HG02885 (cell line): ENCODE measurements at regions not wholly inside any gene's neighbourhood (a gene's known extent, or its start where the extent isn't known, plus 50 kb on each side); places are given as distances from the start of the nearest gene placed in this dataset.

Experiments
- ATAC-seq: cut with Tn5 transposase; IDR thresholded peaks from one replicate; pipeline ENCODE4 v1.9.1; 2021; ENCODE audit warnings: mild to moderate bottlenecking; ENCODE audit not compliant: unreplicated experiment, poor library complexity

DNA sequence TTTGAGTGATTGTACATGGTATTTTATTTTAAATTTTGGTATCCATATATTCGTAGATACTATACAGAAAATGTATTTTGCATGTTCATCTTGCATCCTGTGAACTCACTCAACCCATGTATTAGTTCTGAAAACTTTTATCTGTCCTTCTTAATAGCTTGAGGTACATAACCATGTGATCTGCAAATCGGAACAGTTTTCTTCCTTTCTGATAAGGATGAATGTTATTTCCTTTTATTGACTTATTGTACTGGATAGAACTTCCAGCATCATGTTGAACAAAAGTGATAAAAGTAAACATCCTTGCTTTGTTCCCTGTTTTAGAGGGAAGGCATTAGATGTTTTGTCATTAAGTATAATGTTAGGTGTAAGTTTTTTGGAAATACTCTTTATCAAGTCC is 554.7 kb downstream of the GALR1 start:
- ATAC-seq: no peak

DNA sequence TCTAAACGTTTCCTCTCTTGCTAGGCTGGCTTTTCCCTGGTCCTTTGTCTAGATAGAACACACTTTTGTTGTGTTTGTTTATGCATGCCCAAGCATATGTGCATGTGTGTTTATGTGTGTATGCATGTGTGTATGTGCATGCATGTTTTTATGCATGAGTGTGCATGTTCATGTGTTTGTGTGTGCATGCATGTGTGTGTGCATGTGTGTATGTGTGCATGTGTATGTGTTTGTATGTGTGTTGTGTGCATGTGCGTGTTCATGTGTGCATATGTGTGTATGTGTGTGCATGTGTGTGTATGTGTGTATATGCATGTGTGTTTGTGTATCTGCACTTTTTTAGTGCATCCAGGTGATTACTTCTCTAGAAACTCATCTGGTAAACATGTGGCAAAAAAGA is 558.0 kb downstream of the GALR1 start:
- no peak for ATAC-seq

DNA sequence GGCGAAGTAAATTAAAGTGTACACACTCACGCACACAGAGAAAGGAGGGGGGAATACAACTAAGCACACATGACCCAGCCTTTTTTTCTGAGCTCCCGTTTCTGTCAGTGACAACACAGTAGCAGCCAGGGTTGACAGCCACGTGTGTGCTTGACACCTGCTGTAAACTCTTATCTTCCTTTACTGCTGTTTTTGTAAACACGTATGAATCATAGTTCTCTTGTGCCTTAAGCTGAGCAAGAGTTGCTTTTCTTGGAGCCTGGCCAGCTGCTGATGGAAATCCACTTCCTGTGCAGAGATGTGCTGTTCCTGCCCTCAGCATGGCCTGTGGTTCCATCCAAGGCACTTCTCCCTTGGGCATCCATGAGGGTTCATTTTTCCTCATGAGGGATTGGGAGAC is 561.9 kb downstream of the GALR1 start:
- ATAC-seq: no peak

DNA sequence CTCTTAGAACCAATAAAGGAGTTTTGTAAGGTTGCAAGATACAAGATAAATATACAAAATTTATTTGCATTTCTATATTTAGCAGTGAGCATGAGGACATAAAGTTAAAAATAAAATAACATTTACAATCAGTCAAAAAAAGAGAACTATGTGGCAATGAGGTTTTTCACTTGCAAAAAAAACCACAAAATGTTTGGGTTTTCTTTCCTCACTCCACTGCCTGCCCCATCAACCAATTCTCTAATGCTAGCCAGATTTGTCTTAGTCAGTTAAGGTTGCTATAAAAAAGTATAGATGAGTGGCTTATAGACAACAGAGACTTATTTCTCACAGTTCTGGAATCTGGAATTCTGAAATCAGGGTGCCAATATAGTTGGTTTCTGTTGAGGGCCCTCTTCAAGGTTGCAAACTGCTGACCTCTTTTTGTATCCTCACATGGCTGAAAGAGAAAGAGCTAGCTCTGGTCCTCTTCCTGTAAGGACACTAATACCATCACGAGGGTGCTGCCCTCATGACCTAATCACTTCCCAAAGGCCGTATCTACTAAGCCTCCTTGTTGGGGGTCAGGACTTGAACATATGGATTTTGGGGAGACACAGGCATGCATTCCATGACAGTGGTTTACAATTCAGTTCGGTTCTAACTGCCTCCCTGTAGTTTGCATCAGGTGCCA is 566.2 kb downstream of the GALR1 start:
- no peak for ATAC-seq

DNA sequence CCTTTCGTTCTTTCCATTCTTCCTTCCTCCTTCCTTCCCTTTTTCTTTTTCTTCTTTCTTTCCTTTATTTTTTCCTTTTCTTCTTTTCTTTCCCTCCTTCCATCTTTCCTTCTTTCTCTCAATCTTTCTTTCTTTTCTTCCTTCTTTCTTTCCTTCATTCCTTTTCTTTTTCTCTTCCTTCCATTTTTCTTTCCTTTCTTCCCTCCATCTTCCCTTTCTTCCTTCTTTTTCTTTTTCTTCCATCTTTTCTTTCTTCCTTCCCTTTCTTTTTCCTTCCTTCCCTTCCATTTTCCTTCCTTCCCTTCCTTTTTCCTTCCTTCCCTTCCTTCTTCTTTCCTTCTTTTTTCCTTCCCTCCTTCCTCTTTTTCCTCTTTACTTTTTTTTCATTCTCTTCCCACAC is 568.7 kb downstream of the GALR1 start:
- no peak for ATAC-seq

DNA sequence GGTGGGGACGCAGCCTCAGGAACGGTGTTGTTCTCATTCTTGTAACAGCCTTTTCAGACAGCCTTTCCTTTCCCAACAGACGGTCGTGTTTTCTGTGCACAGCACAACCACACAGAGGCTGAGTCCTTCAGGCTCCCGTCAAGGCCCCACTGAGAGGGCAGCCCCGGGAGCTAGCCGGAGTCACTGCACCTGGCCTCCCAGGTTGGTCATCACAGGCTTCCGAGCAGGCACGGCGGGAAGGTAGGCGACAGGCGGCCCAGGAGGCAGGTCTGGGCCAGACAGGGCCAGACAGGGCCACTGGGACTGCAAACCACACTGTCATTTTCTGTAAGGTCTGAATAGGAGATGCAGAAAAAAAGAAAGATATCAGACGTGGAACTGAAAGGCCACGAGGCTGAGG is 570.8 kb downstream of the GALR1 start:
- no peak for ATAC-seq

DNA sequence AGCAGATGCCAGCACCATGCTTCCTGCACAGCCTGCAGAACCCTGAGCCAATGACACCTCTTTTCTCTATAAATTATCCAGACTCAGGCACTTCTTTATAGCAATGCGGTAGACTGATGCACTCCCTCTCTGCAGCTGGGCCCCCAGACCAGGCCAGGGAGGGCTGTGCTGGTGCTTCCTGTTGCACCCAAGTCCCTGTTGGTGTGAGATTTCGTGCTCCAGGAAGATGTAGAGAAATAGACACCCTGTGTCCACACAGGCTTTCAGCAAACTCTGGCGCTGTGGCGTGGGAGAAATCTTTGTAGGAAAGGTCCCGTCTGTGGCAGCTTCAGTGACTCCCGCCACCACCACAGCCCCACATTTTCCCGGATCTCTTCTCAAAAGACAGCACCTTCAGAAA is 572.2 kb downstream of the GALR1 start:
- no peak for ATAC-seq

DNA sequence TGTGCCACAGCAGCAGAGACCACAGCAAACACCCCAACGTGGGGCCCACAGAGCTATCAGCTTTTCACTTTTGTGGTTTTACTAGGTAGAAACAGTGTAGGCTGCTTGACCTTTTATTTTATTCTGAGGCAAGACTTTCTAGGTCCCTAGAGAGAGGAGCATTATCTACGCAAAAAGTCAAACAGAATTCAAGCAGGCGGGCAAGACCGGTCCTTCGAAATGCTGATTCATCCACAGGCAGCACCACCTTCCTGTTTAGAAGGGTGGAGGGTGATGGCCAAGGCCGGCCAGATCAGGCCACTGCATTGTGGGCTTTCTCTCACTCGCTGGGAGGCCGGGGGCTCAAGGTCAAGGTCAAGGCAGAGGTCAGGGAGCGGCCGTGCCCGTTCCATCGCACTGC is 573.0 kb downstream of the GALR1 start:
- ATAC-seq: no peak

DNA sequence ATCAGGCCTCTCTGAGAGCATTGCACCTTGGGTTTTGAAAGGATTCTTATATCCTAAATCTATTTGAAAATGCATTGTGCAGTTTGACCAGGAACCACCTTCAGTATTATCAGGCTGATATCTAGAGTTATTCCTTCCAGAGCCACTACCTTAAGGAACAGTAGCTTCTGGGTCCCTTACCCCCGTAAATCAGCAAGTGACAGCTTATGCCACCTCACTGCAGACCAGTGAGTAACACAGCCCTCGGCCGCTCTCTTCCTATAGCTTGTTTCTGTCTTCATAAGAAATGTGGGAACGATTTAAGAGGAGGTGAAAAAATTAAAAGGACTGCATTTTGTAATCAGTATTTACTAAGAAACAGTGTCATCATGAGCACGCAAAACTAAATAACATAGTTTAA is 584.2 kb downstream of the GALR1 start:
- no peak for ATAC-seq

DNA sequence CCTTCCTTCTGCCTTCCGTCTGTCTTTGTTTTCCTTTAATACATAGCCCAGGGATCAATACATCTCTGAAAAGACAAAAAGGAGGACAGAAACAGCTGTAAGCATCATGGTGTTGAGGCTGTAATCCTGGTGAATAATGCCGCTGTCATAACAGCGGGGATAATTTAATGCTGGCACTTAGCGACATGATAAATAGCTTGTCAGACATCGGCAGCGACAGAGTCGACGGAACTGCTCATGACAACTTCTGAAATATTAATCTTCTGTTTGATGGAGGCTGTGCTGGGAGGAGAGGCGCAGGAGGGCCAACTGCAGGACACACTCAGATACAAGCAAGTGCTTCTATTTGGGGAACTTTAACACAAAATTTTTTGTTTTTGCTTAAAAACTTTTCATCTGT is 602.2 kb downstream of the GALR1 start:
- no peak for ATAC-seq

DNA sequence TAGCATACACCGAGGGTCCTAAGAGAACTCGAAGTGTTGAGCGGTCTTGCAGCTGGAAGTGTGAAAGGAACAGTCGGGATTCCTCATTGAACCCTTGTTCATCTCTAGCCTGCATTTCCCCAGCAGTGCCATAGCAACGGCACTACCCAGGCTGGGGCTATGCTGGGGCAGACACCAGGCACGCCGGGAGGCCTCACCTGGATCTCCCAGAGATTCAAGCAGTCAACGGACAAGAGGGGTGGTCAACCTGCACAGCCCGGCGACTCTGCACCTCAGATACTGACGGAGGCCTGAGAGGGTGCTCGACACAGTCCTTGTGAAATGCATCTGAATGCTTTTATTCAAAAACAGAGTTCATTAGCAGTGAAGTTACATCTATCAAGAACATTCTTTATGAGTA is 604.2 kb downstream of the GALR1 start:
- no peak for ATAC-seq

DNA sequence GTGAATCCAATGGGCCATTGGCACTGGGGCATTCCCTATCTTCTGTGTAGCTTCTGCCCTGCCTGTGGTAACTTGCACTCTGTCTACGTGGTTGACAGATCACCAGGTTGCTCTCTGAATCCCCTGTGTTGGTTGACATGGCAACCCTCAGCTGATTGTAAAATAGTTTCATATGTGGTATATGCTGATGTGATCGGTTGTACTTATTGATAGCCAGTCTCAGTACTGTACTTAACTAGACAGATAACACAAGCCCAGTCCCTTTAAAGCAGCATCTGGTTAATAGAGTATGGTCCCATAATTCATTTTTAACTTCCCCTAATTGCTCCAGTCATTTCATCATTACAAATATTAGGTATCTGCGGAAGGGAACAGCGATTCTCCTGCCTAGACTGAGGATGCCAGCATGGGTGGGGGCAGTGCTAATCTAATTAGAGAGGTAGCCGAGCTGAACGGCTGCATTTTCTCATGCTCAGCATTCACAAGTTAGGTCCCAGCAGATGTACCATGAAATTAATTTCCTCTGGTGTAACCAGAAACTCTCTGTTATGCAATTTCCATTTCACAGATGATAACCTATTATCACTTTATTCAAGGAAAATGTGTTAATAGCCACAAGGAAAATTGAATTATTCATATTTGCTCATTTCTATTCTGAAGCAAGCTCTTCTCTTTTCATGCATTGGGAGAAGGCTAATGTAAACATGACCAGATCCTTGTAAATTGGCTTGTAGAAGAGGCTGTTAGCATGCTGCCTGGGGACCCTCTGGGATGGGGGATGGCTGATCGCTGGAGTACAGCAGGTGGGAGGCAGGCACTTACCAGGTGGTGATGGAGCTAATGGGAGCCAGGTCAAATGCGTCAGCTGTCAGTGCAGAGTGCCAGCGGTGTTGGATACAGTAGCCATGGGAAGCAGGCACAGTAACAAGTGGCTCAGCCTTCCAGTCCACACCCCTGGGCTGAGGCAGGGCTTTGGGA is 608.3 kb downstream of the GALR1 start:
- no peak for ATAC-seq

DNA sequence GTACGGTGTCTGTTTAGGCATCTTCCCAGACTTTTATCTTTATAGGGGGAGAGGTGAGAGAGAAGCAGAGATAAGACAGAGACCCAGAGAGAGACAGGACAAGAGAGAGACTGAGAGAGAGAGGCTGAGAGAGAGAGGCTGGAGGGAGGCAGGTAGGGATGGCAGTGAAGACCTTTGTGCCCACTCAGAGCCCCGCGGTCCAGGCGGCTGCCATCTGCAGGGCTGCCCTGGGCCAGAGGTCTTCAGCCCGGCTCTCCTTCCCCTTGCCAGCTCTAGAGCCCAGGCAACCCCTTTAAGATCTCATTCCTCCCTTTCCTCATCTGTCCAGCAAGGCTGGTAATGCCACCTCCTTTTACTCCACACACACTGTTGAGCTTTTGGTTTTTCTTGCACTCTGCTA is 610.0 kb downstream of the GALR1 start:
- ATAC-seq: no peak

DNA sequence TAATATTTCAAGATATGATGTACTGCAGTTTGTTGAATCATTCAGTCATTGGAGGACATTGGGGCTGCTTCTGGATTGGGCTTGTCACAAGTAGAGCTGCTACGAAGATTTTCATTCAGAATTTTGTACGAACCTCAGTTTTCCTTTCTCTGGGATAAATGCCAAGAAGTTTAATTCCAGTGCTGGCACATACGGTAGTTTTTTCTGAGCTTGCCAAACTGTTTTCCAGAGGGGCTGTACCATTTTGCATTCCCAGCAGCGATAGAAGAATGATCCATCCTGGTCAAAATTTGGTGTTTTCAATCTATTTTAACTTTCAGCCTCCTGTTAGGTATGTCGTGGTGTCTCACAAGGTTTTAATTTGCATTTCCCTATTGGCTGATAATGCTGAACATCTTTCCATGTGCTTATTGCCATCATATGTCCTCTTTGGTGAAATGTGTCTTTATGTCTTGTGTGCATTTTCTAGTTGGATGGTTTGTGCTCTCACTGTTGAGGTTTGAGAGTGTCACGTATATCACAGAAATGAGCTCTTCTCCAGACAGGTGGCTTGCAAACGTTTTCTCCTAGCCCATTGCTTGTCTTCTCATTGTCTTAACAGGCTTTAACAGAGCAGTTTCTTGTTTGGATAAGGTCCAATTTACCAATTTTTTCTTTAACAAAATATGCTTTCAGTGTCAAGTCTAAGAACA is 612.6 kb downstream of the GALR1 start:
- no peak for ATAC-seq

DNA sequence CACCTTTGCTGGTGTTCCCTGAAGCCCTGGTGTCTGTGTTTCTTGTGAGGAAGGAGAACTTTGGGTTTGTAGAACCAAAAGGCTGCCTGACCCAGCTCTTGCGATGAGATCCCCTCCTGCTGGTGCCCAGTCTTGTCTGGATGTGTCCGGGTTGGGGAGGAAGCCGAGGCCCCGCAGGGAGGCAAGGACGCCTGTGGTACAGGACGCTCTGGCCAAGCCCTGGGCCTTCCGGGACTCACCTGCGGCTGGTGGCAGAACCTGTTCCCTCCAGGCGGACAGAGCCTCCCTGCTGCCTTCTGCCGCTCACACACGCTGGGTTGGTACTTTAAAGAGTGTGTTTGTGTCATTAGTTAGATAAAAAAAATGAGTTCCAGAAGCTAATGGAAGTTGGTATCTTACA is 616.2 kb downstream of the GALR1 start:
- ATAC-seq: no peak

DNA sequence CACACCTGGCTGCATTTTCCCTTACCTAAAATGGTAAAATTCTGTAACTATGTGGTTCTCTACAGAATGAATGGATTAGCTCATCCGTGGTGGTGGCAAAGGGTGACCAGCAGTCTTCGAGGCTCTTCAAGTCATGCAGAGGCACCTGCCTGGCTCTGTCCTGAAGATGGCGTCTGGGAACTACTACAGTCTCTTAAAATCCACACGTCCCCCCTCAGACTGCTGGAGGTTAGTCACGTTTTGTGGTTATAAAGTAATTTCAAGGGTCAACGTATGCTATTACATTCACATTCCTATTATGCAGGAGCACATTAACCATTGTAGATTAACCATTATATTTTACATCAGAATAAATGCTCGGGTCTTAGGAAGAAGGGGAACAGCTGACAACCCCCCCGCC is 616.7 kb downstream of the GALR1 start:
- ATAC-seq: no peak

DNA sequence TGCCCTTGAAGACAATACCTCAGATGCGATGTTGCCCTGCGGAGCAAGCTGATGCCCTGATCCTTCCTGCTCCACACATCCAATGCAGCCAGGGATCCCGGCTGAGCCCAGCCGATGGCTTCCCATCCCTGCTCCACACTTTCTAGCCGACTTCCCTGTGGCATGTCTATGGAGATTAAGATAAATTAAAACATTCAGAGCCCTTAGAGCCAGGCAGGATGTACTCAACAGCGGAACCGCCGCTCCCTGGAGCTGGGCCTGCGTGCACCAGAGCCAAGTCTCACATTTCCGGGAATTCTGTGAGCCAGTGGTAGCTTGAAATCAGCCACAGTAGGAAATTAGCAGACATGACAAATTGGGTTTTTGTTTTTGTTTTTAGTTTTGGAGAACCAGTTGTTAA is 620.6 kb downstream of the GALR1 start:
- no peak for ATAC-seq

DNA sequence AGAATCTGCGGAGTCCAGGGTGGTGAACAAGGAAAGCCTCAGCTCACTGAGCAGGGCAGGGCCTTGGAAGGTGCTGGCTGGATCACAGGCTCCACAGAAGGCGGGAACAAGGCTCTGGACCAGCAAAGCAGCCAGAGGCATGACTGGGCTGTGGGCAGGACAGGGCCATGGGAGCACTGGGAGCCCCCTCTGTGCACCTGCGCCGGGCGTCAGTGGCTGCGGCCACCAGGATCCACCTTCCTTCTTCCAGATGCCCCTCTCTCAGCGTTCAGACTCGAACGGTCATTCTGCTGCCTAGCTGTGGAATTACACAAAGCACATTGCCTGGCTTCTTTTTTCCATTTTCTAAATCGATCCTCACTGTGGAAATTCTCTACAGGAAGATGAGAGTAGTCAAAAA is 621.2 kb downstream of the GALR1 start:
- ATAC-seq: no peak

DNA sequence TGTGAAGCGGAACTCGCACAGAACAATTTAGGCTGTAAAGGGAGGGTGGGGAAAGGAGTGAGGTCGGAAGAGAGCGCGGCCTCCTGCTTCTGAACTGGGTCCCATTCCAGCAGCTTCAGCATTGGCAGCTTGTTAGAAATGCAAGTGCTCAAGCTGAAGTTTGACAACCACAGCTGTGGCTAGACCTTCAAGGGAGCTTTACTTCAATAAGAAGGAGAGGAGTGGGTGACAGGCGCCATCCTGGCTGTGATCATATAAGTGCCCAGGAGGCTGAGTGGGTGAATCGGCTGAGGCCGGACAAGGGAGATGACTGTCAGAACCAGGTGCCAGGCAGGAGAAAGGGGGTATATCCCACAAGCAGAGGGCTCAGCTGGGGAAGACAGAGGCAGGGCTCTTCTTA is 622.5 kb downstream of the GALR1 start:
- no peak for ATAC-seq

DNA sequence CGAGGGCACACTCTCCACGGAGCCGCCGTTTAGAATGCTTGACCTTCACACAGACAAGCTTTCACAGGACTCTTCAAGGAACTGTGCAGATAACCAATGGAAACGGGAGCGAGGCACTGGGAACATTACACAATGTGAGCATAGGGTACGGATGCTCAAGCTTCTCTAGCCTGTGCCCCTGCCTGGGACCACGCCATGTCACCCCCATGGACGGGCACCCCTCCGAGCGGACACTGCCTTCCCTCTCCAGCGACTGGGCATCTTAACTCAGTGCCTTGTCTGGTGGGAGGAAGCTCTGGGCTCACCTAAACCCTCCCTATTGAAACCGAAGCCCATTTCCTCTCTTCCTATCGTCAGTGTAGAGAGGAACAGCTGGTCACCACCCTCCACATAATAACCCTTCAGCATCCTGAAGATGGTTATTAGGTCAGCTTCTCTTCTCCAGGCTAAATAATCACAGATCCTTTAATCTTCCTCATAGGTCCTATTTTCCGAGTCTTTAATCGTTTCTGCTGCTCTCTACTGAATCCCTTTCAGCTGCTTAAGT is 626.7 kb downstream of the GALR1 start:
- no peak for ATAC-seq

DNA sequence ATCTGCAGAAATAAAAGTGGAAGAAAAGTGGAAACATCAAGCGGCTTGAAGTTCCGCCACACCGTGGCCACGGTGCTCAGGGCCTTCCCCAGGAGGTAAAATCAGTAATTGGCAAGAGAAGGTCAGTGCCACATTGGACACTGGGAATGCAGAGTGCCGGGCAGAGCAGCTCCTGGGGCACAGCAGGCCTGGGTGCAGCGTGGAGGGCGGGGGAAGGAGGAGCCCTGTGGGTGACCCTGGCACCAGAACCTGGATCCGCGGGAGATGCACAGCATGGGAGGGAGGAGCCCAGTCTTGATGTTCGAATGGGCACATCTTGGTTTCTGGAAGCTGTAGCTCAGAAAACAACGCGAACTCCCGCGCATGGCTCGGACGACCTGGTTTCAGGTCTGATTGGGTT is 630.2 kb downstream of the GALR1 start:
- ATAC-seq: no peak
